Lower leg skin (tissue), 4 donors: ENCODE measurements at regions not wholly inside any gene's neighbourhood (a gene's known extent, or its start where the extent isn't known, plus 50 kb on each side); places are given as distances from the start of the nearest gene placed in this dataset.

Source experiments
- DNase-seq, 2 donors: peaks; one replicate each; pipeline ENCODE4 v3.0.0-alpha.2; 2019; ENCODE audit warnings: low spot score in 2 of 2
- H3K4me3 ChIP-seq: fragments of 200-600 bp; sonication (generic); 2 replicates; pipeline ENCODE4 v1.5.1; 2017; ENCODE audit warnings: mild to moderate bottlenecking, low read depth; ENCODE audit not compliant: poor library complexity, severe bottlenecking
- POLR2A ChIP-seq, 2 donors: fragments of 450-650 bp; IDR thresholded peaks; one replicate each; pipeline ENCODE4 v1.6.1; 2016 to 2017; ENCODE audit warnings: antibody characterized with exemption in 2 of 2, mild to moderate bottlenecking in 1 of 2, moderate library complexity in 1 of 2
- WGBS, 2 donors: methylation state at CpG; one replicate each; pipeline ENCODE4 v1.1.5; 2018; 5-methylcytosine and 5-hydroxymethylcytosine counted together
- intact Hi-C: fragments of 100-400 bp; cut with DNase I; formaldehyde crosslinking; loops from one replicate; pipeline ENCODE4 v1.15.0; 2023; ENCODE audit warnings: low total_unique reads
- TF ChIP-seq, protein P1 (sequence below), 3 donors: fragments of 450-650 bp; IDR thresholded peaks; one replicate each; pipeline ENCODE4 v1.5.1; 2016; ENCODE audit warnings: antibody characterized with exemption in 3 of 3, mild to moderate bottlenecking in 3 of 3, moderate library complexity in 2 of 3

DNA sequence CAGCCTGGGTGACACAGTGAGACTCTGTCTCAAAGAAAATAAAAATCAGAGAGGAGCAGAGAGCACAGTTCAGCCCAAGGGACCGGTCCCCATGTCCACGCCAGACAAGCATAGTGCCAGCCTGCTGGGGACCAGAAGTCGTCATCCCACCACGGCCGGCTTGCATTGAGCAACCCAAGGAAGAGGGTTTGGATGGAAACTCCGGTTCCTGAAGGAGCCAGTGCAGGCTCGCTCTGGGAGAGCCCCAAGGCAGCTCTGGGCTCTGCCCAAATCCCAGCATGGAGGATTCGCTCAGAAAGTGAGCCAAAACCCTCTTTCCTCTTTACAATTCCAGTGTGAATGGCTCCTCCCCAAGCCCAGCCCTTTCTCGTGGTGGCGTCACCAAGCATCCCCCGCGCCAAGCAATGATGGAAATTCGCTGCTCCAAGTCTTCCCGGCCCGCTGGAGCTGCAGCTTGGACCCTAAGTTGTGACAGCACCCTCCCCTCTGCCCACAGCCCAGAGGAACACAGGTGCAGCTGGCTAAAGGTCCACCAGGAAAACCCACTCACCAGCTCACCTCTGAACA lies 64.1 kb upstream of the SLC25A33 start:
- 17 to 34% methylated on average over 15 of the region's 15 CpGs for WGBS, 2 donors
- no peak for TF ChIP-seq POLR2A (IDR thresholded peaks at IDR 0.05)
- TF ChIP-seq, protein P1, sequence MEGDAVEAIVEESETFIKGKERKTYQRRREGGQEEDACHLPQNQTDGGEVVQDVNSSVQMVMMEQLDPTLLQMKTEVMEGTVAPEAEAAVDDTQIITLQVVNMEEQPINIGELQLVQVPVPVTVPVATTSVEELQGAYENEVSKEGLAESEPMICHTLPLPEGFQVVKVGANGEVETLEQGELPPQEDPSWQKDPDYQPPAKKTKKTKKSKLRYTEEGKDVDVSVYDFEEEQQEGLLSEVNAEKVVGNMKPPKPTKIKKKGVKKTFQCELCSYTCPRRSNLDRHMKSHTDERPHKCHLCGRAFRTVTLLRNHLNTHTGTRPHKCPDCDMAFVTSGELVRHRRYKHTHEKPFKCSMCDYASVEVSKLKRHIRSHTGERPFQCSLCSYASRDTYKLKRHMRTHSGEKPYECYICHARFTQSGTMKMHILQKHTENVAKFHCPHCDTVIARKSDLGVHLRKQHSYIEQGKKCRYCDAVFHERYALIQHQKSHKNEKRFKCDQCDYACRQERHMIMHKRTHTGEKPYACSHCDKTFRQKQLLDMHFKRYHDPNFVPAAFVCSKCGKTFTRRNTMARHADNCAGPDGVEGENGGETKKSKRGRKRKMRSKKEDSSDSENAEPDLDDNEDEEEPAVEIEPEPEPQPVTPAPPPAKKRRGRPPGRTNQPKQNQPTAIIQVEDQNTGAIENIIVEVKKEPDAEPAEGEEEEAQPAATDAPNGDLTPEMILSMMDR (IDR thresholded peaks at IDR 0.05): no peak
- no peak overlapping the region for H3K4me3 ChIP-seq
- intact Hi-C loops: no loop called here
- peak in 1 of 2 donors; percentile 89 for DNase-seq

DNA sequence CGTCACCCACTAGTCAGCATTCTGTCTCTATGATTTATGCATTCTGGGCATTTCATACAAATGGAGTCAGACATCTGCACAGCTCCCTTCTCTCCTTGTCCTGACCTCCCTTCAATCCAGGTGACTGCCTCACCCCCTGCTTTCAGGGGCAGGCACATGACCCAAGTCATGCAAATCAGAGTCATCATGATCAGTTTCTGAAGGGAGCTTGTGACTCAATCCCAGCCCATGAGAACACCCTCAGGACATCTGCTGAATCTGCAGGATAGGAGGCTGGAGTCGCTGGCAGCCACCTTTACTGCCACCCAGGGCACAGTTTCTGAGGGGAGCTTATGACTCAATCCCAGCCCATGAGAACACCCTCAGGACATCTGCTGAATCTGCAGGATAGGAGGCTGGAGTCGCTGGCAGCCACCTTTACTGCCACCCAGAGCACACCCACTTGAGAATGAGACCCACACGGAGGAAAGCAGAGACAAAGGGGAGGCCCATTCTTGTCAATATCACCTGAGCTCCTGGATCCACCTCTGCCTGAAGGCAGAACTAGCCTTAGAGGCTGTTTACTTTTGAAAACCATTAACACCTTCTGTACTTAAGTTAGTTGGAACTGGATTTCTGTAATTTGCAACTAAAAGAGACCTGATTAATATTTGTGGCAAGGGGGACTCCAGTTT lies 62.3 kb upstream of the SLC25A33 start:
- 32 to 39% methylated on average over 4 of the region's 4 CpGs for WGBS, 2 donors
- intact Hi-C loops: no loop called here
- no peak for TF ChIP-seq POLR2A (IDR thresholded peaks at IDR 0.05)
- TF ChIP-seq, protein P1 (IDR thresholded peaks at IDR 0.05): no peak
- peak in 1 of 2 donors; percentile 54 for DNase-seq
- no peak overlapping the region for H3K4me3 ChIP-seq

DNA sequence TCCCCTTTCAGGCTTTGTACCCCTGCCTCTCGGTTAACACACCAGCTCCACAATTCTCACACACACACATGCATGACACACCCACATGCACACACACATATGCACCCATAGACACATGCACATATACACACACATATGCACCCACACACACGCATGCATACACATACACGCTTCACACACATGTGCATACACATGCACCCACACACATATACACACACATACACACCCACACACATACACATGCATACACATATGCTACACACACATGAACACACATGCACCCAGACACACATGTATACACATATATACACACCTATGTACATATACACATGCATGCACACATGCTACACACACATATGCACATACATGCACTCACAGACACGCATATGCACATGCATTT lies 61.7 kb upstream of the SLC25A33 start:
- 88 to 94% methylated on average over 4 of the region's 4 CpGs for WGBS, 2 donors
- DNase-seq: no peak
- intact Hi-C loops: no loop called here
- TF ChIP-seq POLR2A (IDR thresholded peaks at IDR 0.05): no peak
- TF ChIP-seq, protein P1 (IDR thresholded peaks at IDR 0.05): no peak
- no peak overlapping the region for H3K4me3 ChIP-seq

DNA sequence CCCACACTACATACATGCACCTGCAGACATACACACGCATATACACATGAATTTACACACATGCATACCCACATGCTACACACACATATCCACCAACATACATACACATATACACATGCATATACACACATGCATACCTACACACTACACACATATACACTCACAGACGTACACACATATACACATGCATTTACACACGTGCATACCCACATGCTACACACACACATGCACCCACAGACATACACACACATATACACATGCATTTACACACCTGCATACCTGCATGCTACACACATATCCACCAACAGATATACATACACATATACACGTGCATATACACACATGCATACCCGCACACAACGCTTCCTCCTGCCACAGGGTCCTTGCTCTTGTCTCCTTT lies 61.2 kb upstream of the SLC25A33 start:
- 89 to 93% methylated on average over 6 of the region's 6 CpGs for WGBS, 2 donors
- DNase-seq: no peak
- TF ChIP-seq, protein P1 (IDR thresholded peaks at IDR 0.05): no peak
- TF ChIP-seq POLR2A (IDR thresholded peaks at IDR 0.05): no peak
- intact Hi-C loops: no loop called here
- H3K4me3 ChIP-seq: no peak overlapping the region

DNA sequence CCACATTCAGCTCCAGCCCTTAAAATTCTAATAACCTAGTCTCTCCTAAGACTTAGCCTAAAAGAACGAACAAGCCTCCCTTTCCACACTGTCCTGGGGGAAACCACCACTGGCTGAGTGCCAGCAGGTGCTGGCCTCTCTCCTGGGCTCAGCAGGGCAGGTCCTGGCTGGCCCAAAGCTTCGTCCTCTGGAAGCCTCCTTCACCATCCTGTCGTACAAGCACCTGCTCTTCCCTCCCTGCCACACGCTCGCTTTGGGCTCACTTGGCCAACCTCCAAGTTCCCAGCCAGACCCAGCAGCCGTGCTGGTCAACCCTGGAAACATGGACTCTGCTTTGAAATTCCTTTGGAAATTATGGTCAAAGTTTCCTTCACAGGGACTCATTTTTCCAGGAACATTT lies 58.2 kb upstream of the SLC25A33 start:
- 51 to 72% methylated on average over 6 of the region's 6 CpGs for WGBS, 2 donors
- H3K4me3 ChIP-seq: no peak overlapping the region
- intact Hi-C loops: no loop called here
- no peak for DNase-seq
- TF ChIP-seq, protein P1 (IDR thresholded peaks at IDR 0.05): no peak
- TF ChIP-seq POLR2A (IDR thresholded peaks at IDR 0.05): no peak

DNA sequence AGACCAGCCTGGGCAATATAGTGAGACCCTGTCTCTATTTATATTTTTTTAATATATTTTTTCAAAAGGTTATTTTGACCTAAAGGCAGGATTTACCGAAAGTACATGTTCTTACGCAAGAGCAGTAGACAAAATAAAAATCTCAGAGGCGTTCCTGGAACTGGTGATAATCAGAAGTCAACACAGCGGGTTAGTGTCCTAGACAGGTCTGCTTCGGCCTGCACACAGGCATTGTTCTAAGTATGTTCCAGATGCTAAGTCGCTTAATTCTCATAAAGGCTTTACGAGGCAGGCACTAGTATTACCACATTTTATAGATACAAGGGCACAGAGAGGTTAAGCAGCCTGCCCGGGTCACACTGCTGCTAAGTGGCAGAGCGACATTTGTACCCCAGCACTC lies 56.9 kb upstream of the SLC25A33 start:
- H3K4me3 ChIP-seq: no peak overlapping the region
- TF ChIP-seq POLR2A (IDR thresholded peaks at IDR 0.05): no peak
- TF ChIP-seq, protein P1 (IDR thresholded peaks at IDR 0.05): no peak
- WGBS, 2 donors: 88 to 90% methylated on average over 9 of the region's 9 CpGs
- DNase-seq: no peak
- intact Hi-C loops: no loop called here
